Kidney (tissue), 13 donors: ENCODE measurements at regions not wholly inside any gene's neighbourhood (a gene's known extent, or its start where the extent isn't known, plus 50 kb on each side); places are given as distances from the start of the nearest gene placed in this dataset.

ENCODE experiments used
- DNase-seq, 5 donors: peaks; one replicate each; pipeline ENCODE4 v3.0.0-alpha.2; 2013 to 2020
- FAIRE-seq: peaks from 2 replicates; lab custom pipeline; 2012; peaks lifted over from hg19 to GRCh38; lab: Jason Lieb, UNC
- H3K27ac ChIP-seq, 2 donors: one replicate each; pipeline ENCODE4 v1.7.0; 2013; ENCODE audit warnings: low read depth in 2 of 2, low read length in 2 of 2, inconsistent platforms in 1 of 2
- H3K27me3 ChIP-seq: one replicate; pipeline ENCODE4 v1.7.1; 2013; ENCODE audit warnings: low read length, inconsistent platforms; ENCODE audit not compliant: control insufficient read depth, insufficient read depth
- H3K36me3 ChIP-seq, 3 donors: one replicate each; pipeline versions ENCODE4 v1.7.0 to v1.7.1; 2013; ENCODE audit warnings: low read length in 3 of 3, control low read depth in 1 of 3, inconsistent platforms in 1 of 3; ENCODE audit not compliant: insufficient read depth in 3 of 3, control insufficient read depth in 2 of 3
- H3K4me1 ChIP-seq, 3 donors: one replicate each; pipeline versions ENCODE4 v1.7.0 to v1.7.1; 2013; ENCODE audit warnings: low read length in 3 of 3, inconsistent platforms in 1 of 3, low read depth in 1 of 3; ENCODE audit not compliant: control insufficient read depth in 2 of 3, insufficient read depth in 2 of 3
- H3K4me3 ChIP-seq, 3 donors: one replicate each; pipeline versions ENCODE4 v1.7.0 to v1.8.1; 2013; ENCODE audit warnings: low read length in 3 of 3, control low read depth in 1 of 3, inconsistent platforms in 1 of 3
- H3K9ac ChIP-seq, 3 donors: one replicate each; pipeline versions ENCODE4 v1.7.0 to v1.7.1; 2013; ENCODE audit warnings: low read length in 3 of 3, control low read depth in 1 of 3, inconsistent platforms in 1 of 3
- H3K9me3 ChIP-seq, 3 donors: one replicate each; pipeline versions ENCODE4 v1.7.0 to v1.7.1; 2013; ENCODE audit warnings: low read length in 3 of 3, control low read depth in 1 of 3, inconsistent platforms in 1 of 3; ENCODE audit not compliant: control insufficient read depth in 2 of 3, insufficient read depth in 1 of 3
- CTCF ChIP-seq: IDR thresholded peaks from 3 replicates; pipeline ENCODE4 v1.5.1; 2012; ENCODE audit warnings: mild to moderate bottlenecking, moderate library complexity, borderline replicate concordance; ENCODE audit not compliant: insufficient read depth; ENCODE audit errors: extremely low read depth
- intact Hi-C: fragments of 100-400 bp; cut with DNase I; formaldehyde crosslinking; loops from one replicate; pipeline ENCODE4 v1.11.1; 2022
- donor health status: control.
- donor health status: control.
- donor health status: control.
- donor health status: control.
- donor health status: control.
- donor health status: DM: yes; HTN: yes; CAD: no.
- donor health status: Normal renal cell carcinoma (clear cell type).

DNA sequence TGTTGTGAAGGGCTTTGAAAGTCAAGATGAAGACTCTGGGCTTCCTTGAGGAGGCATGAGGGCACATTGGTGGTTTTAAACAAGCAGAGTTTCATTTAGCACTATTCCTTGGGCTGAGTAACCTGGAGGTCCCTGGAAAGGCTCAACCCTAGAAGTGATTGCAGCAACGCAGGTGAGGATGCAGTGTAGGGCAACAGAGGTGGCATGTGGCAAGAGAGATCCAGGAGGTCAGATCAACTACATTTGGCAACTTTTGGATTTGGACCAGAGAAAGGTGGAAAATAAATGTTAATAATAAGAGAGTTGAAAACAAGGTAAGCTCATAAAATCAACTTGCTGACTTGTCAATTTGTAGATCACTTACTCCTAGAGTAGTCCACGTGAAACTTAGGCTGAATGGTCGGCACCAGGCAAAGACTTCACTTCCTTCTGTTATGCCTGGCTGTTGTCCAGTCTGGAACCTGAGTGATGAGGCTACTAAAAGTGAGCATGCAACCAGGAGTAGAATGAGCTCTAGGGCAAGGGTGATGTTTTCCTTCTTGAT is 414.6 kb upstream of the ZMIZ1 start:
- intact Hi-C loops, result no loop called here

GRCh38 chr10:78655979-78656378 is 412.8 kb upstream of the ZMIZ1 start:
- DNase-seq, result no peak
- FAIRE-seq, result no peak
- intact Hi-C loops, result no loop called here

More for the DNA sequence above, 414.6 kb upstream of the ZMIZ1 start:
- FAIRE-seq, result no peak
- Histone ChIP-seq H3K27me3 (no peaks in the 10 kb centered on the region), H3K27ac (no peak overlapping the region), H3K4me1 (peaks cover under 1 to 5% (median 3%) of the 10 kb centered on the region in 3 donors), H3K36me3 (no peaks in the 10 kb centered on the region), H3K9ac (no peak overlapping the region), H3K9me3 (no peaks in the 10 kb centered on the region), H3K4me3 (no peak overlapping the region)
- no peak for TF ChIP-seq CTCF
- peak in 1 of 5 donors; percentile 56 for DNase-seq

DNA sequence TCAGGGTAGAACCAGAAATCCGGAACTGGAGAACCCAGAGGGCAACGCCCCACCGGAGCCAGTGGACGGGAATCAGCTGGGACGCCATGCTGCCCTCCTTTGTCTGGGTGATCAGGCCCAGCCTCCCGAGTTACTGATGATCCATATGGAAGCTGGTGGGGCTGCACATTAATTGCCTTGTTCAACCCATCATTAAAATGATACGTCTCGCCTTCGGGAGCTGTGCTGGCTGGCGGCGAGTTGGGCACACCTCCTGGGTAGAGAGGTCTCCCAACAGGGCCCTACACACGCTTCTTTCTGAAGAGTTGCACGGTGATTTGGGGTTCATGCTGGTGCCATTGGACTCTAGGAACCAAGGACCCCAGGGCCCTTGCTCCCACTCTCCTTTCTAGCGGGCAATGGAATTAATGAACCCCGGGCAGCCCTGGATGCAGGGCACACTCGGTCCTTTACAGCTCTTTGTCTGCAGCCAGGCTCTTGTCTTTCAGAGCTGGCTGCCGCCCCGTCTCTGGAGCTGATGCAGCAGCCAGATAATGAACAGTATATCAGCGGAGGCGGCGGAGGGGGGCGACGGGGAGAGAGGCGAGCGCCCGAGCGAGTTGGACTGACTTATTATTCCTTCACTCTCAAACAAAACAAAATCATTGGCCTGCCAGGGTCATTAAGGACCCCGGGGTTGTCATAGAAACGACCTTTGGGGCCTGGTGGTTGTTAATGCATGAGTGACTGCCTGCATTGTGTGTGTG is 412.2 kb upstream of the ZMIZ1 start:
- peak; percentile 91 to 96 (median 95) for DNase-seq
- peak; percentile 60 for FAIRE-seq
- Histone ChIP-seq H3K4me3 (peak overlapping the region in 1 of 3 donors; percentile 38), H3K27me3 (no peaks in the 10 kb centered on the region), H3K4me1 (peaks cover 0 to 5% (median 3%) of the 10 kb centered on the region in 3 donors), H3K36me3 (no peaks in the 10 kb centered on the region), H3K9ac (no peak overlapping the region), H3K9me3 (no peaks in the 10 kb centered on the region), H3K27ac (peak overlapping the region; percentile 18 to 58)
- intact Hi-C loops, result no loop called here
- no peak for TF ChIP-seq CTCF

More at GRCh38 chr10:78655979-78656378, 412.8 kb upstream of the ZMIZ1 start:
- Histone ChIP-seq H3K36me3 (no peaks in the 10 kb centered on the region), H3K27me3 (no peaks in the 10 kb centered on the region), H3K9ac (no peak overlapping the region), H3K27ac (no peak overlapping the region), H3K4me3 (no peak overlapping the region), H3K9me3 (no peaks in the 10 kb centered on the region), H3K4me1 (peaks cover 0 to 5% (median 3%) of the 10 kb centered on the region in 3 donors)
- TF ChIP-seq CTCF, result no peak
